GM19452 (cell line): ENCODE measurements at regions not wholly inside any gene's neighbourhood (a gene's known extent, or its start where the extent isn't known, plus 50 kb on each side); places are given as distances from the start of the nearest gene placed in this dataset.
"Not testable (repeated sequence)": the region's sequence is repeated elsewhere in the genome, so short reads cannot be mapped to it uniquely, and the experiment has no call there.

Source experiments
- ATAC-seq: cut with Tn5 transposase; IDR thresholded peaks from one replicate; pipeline ENCODE4 v1.9.1; 2021; ENCODE audit not compliant: unreplicated experiment

DNA sequence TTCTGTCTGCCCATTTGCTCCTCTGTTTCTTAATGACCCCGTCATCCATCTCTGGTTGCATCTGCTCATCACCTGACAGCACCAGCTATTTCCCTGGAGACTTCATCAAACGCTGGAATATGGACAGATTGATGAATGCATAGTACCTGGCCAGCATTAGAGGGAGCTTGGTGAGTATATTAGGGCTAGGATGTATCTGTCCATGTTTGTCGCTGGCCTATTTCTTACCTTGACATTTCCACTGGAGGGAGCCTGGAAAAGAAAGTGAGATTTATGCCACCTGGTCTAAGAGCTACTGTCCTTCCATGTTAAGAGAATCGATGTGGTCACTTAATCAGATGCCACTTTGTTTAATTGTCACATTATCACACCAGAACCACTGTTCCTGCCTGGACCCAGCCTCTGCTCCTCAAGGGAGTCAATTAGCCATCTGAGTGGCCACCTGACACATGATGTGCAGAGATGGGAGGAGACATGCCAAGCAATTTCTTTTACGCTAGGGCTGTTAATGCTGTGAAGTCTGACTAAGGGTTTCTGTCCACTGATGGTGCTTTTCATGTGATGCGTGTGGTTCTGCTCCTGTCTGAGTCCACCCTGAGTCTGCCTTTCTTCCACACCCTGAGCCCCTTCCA is 75.3 kb upstream of the SFSWAP start:
- no peak for ATAC-seq

DNA sequence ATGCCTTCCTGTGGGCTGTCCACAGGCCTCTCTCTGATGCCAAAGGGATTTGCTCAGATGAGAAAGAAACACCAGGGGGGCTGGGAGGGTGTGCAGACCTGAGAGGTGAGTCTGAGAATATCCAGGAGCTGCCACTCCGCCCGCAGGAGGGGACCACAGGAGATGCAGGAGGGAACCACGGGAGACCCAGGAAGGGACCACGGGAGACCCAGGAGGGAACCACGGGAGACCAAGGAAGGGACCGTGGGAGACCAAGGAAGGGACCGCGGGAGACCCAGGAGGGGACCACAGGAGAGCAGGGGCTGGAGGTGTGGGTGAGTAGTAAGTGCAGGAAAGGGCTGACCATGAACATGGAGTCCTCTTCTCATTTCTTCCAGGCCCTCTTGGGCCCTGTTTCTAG is 74.6 kb upstream of the SFSWAP start:
- ATAC-seq: no peak

DNA sequence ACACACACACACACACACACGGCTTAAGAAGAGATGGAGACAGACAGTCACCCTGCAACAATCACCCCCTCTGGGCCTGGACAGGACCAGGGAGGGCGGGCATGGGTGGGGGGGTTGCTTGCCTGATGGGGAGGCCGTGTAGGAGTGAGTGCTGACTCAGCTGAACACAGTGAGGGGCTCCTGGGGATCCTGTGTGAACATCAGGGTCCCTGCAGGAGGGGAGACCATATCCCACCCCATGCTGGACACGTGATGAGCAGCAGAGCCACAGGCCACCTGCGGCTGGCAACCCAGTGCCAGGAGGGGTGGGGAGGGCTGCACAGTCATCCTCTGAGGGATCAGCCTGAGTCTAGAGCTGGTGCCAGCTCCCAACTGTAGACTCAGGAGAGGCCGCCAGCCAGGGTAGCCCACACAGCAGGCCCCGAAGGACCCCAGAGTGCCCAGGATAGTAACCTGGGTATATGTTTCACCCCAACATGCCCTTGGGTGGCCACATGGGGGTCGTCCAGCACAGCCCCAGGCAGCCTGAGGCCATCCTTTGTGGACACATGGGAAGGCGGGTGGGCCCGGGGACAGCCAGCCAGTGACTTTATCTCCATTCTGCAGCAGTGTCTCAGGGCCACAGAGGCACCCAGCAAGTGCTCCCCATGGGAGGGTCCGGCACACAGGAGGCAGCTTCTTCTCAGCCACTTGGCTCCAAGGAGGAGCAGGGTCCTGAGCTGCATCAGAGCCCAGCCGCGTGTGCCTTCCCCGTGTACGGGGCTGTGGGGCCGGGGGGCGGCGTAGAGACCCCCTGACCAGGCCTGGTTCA is 73.7 kb upstream of the SFSWAP start:
- no peak for ATAC-seq

DNA sequence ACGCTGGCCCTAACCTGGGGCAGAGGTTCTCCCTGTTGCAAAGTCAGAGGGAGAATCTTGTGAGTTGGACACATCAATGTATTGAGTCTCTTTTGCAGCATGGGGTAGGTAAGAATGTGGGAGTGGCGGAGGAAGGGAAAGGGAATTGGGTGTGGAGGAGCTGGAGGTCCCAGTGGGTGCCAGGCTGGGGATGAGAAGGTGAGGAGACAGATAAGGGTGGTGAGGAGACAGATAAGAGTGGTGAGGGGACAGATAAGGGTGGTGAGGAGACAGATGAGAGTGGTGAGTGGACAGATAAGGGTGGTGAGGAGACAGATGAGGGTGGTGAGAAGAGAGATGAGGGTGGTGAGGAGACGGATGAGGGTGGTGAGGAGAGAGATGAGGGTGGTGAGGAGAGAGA is 72.9 kb upstream of the SFSWAP start:
- no peak for ATAC-seq

DNA sequence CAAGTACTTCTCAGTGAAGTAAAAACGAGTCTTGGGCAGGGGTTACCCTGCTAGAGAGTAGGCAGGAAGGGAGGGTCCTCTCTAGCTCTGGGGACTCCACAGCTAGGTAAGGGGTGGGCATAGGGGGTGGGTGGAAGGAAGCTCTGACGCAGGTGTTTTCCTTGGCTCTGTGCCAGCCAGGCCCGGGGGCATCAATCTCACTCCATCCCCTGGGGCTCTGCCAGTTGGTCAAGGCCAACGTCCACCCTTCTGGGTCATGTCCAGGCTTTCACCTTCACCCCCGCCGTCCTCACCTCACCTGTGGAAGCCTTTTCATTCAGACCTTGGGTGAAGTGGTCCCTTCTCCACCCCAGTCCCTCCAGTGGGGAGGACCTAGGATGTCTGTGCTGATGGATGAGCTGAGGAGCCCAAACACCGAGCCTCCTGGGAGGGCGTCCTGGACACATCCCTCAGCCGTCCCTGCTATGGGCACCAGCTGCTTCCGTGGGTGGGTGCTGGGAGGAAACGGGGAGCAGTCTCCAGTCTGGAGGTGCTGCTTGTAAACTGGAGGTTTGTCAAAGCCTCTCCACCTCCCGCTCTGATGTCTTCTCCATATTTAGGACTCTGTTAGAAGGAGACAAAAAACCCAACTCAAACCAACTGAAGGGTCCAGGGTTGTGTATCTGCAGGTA is 71.5 kb upstream of the SFSWAP start:
- no peak for ATAC-seq

DNA sequence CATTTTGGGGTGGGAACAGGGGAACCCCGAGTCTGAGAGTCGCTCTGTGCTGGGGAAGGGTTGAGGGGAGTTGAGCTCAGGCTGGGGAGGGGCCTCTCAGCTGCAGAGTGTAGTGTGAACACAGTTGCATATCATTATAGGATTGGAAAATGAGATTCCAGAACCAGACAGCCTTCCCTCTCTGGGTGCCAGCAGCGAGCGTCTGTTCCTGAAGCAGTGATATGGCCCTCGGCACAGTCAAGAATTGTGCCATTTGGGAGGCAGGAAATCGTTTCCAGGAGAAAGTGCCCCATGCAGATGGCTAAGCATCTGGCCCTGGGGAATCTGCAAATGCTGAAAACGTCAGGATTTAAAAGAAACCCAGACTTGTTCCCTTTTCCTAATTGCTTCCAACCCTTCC is 70.4 kb upstream of the SFSWAP start:
- ATAC-seq: no peak

DNA sequence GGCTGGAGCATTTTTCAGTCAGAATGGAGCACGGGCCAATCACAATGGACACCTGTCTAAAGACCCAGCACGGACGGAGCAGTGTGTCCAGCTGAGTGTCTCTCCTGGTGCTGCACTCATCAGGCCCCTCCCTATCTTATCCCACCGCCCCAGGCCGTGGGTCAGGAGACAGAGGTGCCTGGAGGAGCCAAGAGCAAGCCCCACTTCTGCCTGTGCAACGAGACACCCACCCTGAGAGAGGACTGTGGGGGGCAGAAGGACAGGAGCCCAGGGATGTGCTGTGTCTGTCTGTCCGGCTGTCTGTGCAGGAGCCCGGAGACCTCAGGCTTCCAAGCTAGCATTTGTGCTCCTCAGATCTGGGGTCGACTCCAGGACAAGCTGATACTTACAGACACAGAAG is 69.6 kb upstream of the SFSWAP start:
- no peak for ATAC-seq

DNA sequence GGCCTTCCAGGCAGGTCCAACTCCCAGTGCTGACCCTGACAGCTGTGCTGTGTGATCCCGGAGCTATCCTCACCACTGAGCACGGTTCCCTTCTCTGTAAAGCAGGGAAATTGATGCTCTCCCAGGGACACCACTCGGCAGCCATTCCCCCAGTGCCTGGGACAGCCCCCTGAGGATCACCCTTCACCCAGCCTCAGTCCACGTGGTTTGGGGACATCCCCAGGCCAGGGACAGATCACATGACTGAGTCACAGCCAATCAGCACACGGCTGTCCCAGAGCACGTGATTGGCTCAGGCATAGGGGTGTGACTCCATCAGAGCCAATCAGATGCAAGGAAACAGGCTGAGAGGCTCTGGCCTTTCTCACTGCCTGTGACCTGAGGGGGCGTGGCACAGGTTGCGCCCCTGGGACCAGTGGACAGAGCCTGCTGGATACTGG is 68.8 kb upstream of the SFSWAP start:
- no peak for ATAC-seq

DNA sequence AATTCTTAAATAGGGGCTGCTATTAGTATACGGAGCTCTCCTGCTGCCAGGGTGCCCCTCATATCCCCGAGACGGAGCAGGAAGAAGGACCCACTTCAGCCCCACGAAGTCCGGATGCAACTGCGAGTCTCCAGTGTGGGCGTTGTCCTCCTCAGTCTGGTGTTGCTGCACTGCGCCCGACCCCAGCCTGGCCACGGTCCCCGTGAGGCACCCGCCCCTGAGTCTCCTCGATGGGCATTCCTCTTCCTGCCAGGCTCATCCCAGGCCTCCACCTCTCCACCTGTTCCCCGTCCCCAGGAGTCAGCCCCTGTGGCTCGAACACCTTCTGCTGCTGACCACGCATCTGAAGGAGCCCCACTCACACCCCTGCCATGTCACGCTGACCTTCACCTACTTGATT is 68.1 kb upstream of the SFSWAP start:
- no peak for ATAC-seq

DNA sequence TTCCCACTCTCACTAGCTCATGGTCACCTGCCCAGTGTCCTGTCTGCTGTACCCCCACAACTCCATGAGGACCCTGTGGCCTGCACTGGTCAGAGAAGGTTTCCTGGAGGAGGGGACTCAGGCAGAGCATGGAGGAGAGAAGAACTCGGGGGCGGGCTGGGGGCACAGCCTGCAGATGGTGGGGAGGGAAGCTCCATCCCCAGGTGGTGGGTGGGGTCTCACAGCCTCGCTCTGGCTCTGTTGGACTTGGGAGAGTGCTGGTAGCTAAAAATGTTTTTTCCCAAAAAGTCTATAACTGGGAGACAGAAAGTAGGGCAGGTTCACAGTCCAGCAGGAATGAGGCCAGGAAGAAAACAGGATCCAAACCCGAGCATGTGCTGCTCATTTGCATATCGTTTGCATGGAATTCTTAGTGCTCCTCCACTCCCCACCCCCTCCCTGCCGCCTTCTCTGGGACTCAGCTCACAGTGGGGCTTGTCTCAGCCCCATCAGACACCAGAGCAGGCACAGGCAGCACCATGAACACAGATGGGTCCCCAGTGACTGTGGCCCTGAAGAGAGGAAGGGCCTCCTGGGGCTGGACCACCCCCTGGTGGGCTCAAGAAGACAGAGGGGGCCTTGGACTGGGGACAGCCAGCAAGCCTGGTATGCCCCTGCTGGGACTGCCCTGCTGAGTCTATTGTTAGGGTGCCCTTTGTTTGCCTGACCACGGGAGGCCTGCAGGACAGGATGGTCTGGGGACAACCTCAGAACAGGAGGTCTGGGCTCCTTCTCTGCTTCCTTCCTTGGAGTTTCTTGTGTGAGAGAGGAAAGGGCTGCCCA is 67.0 kb upstream of the SFSWAP start:
- ATAC-seq: no peak

DNA sequence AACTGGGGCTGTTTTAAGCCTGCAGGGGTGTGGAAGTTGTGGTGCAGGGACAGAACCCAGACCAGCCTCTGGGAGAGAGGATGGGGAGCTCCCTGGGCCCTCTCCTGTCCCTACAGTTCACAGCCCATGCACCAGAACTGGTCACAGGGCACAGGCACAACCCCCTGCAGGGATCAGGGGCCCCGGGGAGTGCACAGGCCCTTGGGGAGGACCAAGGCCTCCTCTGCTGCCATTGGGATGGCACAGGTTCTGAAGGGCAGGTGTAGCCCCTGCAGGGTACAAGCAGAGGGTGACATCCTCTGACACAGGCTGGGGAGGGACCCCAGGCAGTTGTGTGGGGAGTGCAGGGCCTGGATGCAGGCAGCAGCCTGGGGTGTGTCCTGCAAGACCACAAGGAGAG is 66.4 kb upstream of the SFSWAP start:
- ATAC-seq: no peak

DNA sequence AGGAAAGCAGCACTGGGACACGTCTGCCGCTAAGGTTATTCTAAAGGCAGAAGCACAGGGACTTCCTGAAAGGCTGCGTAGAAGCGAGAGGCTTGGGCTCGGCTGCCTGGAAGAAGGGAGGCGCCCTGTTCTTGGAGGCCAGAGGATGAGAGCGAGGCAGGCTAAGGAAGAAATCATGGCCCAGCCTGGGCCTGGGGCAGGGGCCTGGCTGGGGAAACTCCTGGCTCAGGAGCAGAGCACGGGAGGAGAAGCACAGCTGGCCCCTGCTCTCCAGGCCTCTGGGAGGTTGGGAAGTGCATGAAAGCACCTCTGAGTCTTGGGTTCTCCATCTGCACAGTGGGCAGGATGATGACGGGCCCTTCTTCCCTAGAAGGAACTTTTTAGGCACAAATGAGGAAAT is 66.0 kb upstream of the SFSWAP start:
- ATAC-seq: not testable (repeated sequence)

DNA sequence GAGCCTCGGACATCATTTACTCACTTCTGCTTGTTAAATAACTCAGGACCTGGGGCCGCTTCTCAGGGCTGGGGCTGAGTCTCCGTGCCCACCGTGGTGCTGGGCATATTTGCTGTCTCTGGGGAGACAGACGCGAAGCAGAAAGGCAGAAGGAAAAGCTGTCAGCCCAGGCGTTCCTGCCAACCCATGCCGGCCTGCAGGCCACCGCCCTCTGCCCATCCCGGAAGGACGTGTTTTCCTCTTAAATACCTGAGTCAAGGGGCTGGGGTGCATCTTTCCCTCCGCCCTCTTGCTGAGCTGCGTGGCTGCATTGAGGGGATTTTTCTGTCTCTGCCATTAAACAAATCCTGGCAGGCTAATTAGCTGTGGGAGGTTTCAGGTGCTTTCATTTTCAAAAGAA is 65.3 kb upstream of the SFSWAP start:
- not testable (repeated sequence) for ATAC-seq

DNA sequence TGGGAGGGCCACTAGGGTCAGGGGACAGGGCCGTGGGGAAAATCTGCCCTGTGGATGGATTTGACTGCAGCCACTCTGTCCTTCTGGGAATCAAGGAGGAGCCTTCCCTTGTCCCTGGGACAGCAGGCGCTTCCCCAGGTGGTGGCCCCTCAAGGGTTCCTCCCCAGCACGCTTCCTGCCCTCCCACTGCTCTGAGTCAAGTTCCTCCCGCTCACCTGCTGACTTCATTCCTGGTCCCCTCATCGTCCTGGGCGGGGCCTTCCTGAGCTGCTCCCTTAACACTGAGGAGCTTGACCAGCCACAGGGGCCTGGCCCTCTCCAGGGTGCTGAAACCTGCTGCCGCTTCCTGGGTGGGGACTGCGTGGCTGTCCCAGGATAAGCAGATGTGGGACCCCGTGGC is 64.4 kb upstream of the SFSWAP start:
- not testable (repeated sequence) for ATAC-seq

DNA sequence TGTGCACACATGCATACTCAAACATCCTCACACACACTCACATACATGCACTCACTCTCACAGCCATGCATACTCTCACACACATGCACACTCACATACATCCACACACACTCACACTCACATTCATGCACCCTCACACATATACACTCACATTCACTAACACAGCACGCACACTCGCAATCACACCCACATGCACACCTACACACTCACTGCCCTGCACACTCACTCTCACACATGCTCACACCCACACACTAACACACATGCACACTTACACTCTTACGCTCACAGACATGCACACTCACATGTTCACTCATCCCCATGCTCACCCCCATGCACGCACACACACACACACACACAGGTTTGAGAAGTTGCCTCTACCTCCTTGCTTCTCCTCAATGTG is 63.2 kb upstream of the SFSWAP start:
- ATAC-seq: no peak

DNA sequence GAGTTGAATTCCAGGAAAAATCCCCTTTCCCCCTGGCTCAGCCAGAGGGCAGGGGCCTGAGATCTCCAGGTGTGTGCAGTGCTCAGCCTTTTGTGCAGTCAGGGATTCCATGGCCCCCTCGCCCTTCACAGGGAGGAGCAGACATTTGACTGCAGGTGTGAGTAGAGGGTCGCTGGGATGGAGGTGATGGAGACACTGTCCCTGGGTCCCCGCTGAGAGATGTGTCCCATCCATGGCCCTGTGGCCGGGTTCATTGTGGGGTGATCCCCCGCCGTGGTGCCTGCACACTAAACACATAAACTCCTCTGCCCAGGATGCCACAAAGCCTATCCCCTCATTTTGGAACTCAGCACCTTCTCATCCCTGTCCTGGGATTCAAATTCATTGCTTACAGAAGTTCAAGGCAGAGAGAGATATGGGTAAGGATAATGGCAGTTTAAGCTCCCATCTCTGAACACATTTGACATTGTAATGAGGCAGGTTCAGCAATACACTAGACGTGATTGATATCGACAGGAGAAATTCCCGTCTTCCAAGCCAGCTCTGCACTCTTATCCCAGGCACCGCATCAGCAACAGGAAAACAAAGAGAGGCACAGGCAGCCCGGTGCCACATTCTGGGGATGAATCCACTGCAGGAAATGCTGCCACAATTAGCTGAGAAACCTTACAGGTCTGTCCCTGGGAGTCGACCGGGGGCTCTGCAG is 55.3 kb upstream of the SFSWAP start:
- ATAC-seq: not testable (repeated sequence)

DNA sequence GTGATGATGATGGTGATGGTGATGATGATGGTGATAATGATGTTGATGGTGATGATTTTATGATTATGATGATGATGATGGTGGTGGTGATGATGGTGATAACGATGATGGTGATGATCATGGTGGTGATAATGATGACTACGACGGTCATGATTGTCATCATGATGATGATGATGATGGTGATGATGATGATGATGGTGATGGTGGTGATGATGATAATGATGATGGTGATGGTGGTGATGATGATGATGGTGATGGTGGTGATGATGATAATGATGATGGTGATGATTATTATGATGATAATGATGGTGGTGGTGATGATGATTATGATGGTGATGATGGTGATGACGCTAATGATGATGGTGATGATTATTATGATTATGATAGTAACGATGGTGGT is 54.1 kb upstream of the SFSWAP start:
- not testable (repeated sequence) for ATAC-seq

DNA sequence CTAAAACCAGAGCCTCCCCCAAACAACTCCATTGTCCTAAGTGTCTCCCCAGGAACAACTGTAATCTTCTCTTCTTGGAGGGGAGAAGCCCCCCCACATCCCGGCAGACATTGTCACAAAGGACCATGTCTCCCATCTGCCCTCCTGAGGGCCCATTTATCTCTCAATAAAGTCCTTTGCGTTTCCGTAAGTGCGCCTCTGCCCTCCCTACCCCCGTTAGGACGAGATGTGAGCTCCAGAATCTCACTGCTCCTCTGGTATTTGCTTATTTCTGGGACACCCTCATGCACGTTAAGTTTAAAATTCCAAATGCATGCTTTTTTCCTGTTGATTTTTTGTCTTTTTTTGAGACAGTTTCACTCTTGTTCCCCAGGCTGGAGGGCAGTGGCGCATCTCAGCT is 52.3 kb upstream of the SFSWAP start:
- not testable (repeated sequence) for ATAC-seq

DNA sequence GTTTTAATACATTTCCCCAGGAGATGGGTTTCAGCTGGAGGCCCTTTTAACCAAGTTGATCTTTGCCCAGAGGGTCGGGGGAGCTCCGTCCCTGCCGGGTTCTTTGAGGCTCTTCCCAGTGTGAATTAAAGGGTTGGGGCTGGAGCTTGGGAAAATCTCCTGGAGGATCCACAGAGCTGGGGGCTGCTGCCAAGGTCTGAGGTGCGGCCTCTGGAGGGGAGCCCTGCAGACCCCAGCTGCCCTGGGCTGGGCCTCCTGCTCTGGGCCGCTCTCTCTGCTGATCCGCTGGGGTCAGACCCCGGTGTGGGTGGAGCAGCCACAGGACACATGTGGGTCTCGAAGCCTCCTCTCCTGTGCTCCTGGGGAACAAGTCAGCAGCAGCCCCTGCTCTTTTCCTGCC is 51.4 kb upstream of the SFSWAP start:
- not testable (repeated sequence) for ATAC-seq

DNA sequence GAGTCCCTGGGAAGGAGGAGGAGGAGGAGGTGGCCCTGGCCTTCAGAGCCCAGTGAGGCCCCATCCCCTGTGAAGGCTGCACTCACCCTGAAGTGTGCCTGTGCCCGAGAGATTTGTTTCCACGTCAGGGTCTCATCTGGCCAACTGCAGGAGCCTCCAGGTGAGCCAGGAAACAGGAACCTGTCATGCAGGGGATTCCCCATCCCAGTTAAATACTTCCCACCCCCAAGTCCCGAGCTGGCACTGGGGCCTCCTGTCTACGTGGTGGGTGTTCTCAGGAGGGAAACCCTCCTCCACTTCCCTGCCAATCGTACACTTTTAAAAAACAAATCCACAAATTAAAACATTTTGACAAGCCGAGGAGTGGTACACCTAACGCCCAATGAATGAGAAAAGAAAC is 50.9 kb upstream of the SFSWAP start:
- ATAC-seq: not testable (repeated sequence)

DNA sequence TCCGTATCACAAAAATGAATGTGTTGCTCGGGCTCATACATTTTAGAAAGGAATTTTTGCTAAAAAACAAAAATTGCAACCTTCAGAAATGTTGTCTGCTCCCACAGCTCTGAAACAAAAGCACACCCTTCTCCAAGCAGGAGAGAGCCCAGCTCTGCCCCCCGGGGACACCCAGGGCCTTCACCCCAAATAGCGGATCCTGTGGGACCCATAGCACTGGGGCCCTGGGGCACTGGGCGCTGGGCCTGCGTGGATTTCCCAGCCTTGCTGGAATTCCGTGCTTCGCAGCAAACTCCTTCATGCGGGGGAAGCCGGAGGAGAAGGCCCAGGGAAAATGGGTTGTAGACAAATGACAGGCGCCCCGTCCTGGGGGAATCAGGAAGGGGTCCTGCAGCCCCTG is 50.5 kb upstream of the SFSWAP start:
- ATAC-seq: not testable (repeated sequence)
